SU-DHL-6 (cell line): ENCODE measurements at regions not wholly inside any gene's neighbourhood (a gene's known extent, or its start where the extent isn't known, plus 50 kb on each side); places are given as distances from the start of the nearest gene placed in this dataset.
"Not testable (repeated sequence)": the region's sequence is repeated elsewhere in the genome, so short reads cannot be mapped to it uniquely, and the experiment has no call there.

Experiments
- H2AFZ ChIP-seq: fragments of 200-600 bp; sonication (generic); 2 replicates; pipeline ENCODE4 v1.6.1; 2014; ENCODE audit warnings: low read depth, mild to moderate bottlenecking, moderate library complexity, mixed read lengths, antibody characterized with exemption, low read length; ENCODE audit not compliant: severe bottlenecking
- H3F3A ChIP-seq: fragments of 200-600 bp; shearing (Covaris generic); 2 replicates; pipeline ENCODE4 v1.6.0; 2016; ENCODE audit warnings: antibody characterized with exemption, mild to moderate bottlenecking; ENCODE audit not compliant: insufficient read depth
- H3K27ac ChIP-seq: fragments of 200-600 bp; sonication (generic); 2 replicates; pipeline ENCODE4 v1.5.1; 2016; ENCODE audit warnings: low read depth, mild to moderate bottlenecking, low read length, moderate library complexity, mixed read lengths
- H3K27me3 ChIP-seq: fragments of 200-600 bp; sonication (generic), shearing (Covaris generic); 2 replicates; pipeline ENCODE4 v1.6.0; 2014; ENCODE audit warnings: mild to moderate bottlenecking, low read length
- H3K36me3 ChIP-seq: fragments of 200-600 bp; sonication (generic); 2 replicates; pipeline ENCODE4 v1.6.1; 2014; ENCODE audit warnings: mild to moderate bottlenecking, low read length, mixed read lengths
- H3K4me2 ChIP-seq: fragments of 300-600, 200-600 bp; shearing (Covaris generic), sonication (generic); 2 replicates; pipeline ENCODE4 v1.6.0; 2014; ENCODE audit warnings: low read length, low read depth, mild to moderate bottlenecking; ENCODE audit not compliant: poor library complexity, severe bottlenecking
- H3K4me3 ChIP-seq: fragments of 200-600 bp; sonication (generic); 2 replicates; pipeline ENCODE4 v1.5.1; 2014; ENCODE audit warnings: antibody characterized with exemption, low read length, mild to moderate bottlenecking, mixed read lengths; ENCODE audit not compliant: insufficient read depth, poor library complexity, severe bottlenecking
- H3K79me2 ChIP-seq: fragments of 200-600 bp; sonication (generic); 2 replicates; pipeline ENCODE4 v1.6.1; 2014; ENCODE audit warnings: mild to moderate bottlenecking, low read length, moderate library complexity; ENCODE audit not compliant: insufficient read depth
- H3K9ac ChIP-seq: fragments of 200-600 bp; sonication (generic); 2 replicates; pipeline ENCODE4 v1.7.0; 2014; ENCODE audit warnings: mild to moderate bottlenecking, low read length
- H3K9me2 ChIP-seq: fragments of 200-600 bp; sonication (generic); replicated peaks from 2 replicates; pipeline ENCODE4 v1.6.1; 2014; ENCODE audit warnings: low read length; ENCODE audit not compliant: insufficient read depth
- H3K9me3 ChIP-seq: fragments of 200-600 bp; sonication (generic); 2 replicates; pipeline ENCODE4 v1.6.1; 2014; ENCODE audit warnings: low read length, mixed read lengths; ENCODE audit not compliant: insufficient read depth
- H4K20me1 ChIP-seq: fragments of 200-600 bp; sonication (generic); 2 replicates; pipeline ENCODE4 v1.6.1; 2014; ENCODE audit warnings: low read depth, mild to moderate bottlenecking, antibody characterized with exemption, low read length, moderate library complexity, mixed read lengths
- CTCF ChIP-seq: fragments of 200-600 bp; sonication (generic); IDR thresholded peaks from one replicate; pipeline ENCODE4 v1.5.1; 2017; ENCODE audit warnings: antibody characterized with exemption, mild to moderate bottlenecking, low read length, moderate library complexity; ENCODE audit not compliant: insufficient read depth, poor library complexity, severe bottlenecking
- EZH2phosphoT487 ChIP-seq: fragments of 200-600 bp; sonication (generic), shearing (Covaris generic); conservative IDR thresholded peaks from 2 replicates; pipeline ENCODE4 v1.6.1; 2018; ENCODE audit warnings: mild to moderate bottlenecking, antibody characterized with exemption, low read length, moderate library complexity, mixed read lengths

- Histone ChIP-seq H3K27ac (no peak overlapping the region), H3K9me2 (no peaks in the 10 kb centered on the region), H3K79me2 (no peaks in the 10 kb centered on the region), H3K9me3 (no peaks in the 10 kb centered on the region), H3K4me2 (no peak overlapping the region), H3K27me3 (no peaks in the 10 kb centered on the region), H4K20me1 (no peaks in the 10 kb centered on the region), H3K36me3 (no peaks in the 10 kb centered on the region), H3K4me3 (no peak overlapping the region), H3F3A (no peaks in the 10 kb centered on the region), H3K9ac (no peak overlapping the region), H2AFZ (no peak overlapping the region)
- TF ChIP-seq EZH2phosphoT487 = no peak
- no peak for TF ChIP-seq CTCF
Observed at GRCh38 chr1:65632235-65632634, 160.5 kb upstream of the PDE4B start.

- Histone ChIP-seq H3K4me2 (no peak overlapping the region), H3K9me2 (no peaks in the 10 kb centered on the region), H3F3A (no peaks in the 10 kb centered on the region), H4K20me1 (no peaks in the 10 kb centered on the region), H3K9ac (no peak overlapping the region), H3K79me2 (no peaks in the 10 kb centered on the region), H3K4me3 (no peak overlapping the region), H3K27me3 (no peaks in the 10 kb centered on the region), H3K27ac (no peak overlapping the region), H2AFZ (no peak overlapping the region), H3K9me3 (no peaks in the 10 kb centered on the region), H3K36me3 (no peaks in the 10 kb centered on the region)
- TF ChIP-seq CTCF (no peak), EZH2phosphoT487 (no peak)
Observed at GRCh38 chr1:65640046-65640445, 152.6 kb upstream of the PDE4B start.

GRCh38 chr1:65649185-65649584, 143.5 kb upstream of the PDE4B start:
- not testable (repeated sequence) for H3K36me3 ChIP-seq, H3K4me3 ChIP-seq, H3K9me2 ChIP-seq, H3K27ac ChIP-seq, H2AFZ ChIP-seq, H4K20me1 ChIP-seq, H3K9ac ChIP-seq, H3K9me3 ChIP-seq, H3F3A ChIP-seq, H3K79me2 ChIP-seq, H3K4me2 ChIP-seq, H3K27me3 ChIP-seq

- no peaks in the 10 kb centered on the region for H3F3A ChIP-seq
- H2AFZ ChIP-seq = no peak overlapping the region
- no peaks in the 10 kb centered on the region for H3K36me3 ChIP-seq
- no peak overlapping the region for H3K27ac ChIP-seq
- no peaks in the 10 kb centered on the region for H3K27me3 ChIP-seq
- no peaks in the 10 kb centered on the region for H4K20me1 ChIP-seq
- H3K9me3 ChIP-seq = no peaks in the 10 kb centered on the region
- H3K9me2 ChIP-seq = no peaks in the 10 kb centered on the region
- no peak overlapping the region for H3K9ac ChIP-seq
- no peak overlapping the region for H3K4me3 ChIP-seq
- no peak overlapping the region for H3K4me2 ChIP-seq
- H3K79me2 ChIP-seq = no peaks in the 10 kb centered on the region
- TF ChIP-seq CTCF (no peak), EZH2phosphoT487 (no peak)
Observed at GRCh38 chr1:65650682-65651081, 142.0 kb upstream of the PDE4B start.

- H3F3A ChIP-seq, H4K20me1 ChIP-seq, H3K4me3 ChIP-seq, H3K9me2 ChIP-seq, H3K36me3 ChIP-seq, H3K4me2 ChIP-seq, H3K27me3 ChIP-seq, H3K27ac ChIP-seq, H3K79me2 ChIP-seq, H3K9ac ChIP-seq, H2AFZ ChIP-seq, H3K9me3 ChIP-seq: not testable (repeated sequence)
Observed at GRCh38 chr1:65654526-65654925, 138.2 kb upstream of the PDE4B start.

- H3K4me3 ChIP-seq, H2AFZ ChIP-seq, H4K20me1 ChIP-seq, H3K27me3 ChIP-seq, H3K4me2 ChIP-seq, H3F3A ChIP-seq, H3K27ac ChIP-seq, H3K36me3 ChIP-seq, H3K9me2 ChIP-seq, H3K9me3 ChIP-seq, H3K9ac ChIP-seq, H3K79me2 ChIP-seq: not testable (repeated sequence)
Observed at GRCh38 chr1:65657609-65658008, 135.1 kb upstream of the PDE4B start.
